ENCODE measurements at regions not wholly inside any gene's neighbourhood (a gene's known extent, or its start where the extent isn't known, plus 50 kb on each side); places are given as distances from the start of the nearest gene placed in this dataset.

- TF ChIP-seq REST (IDR thresholded peaks at IDR 0.05; ENCODE audit: low read depth) = no peak
- TF ChIP-seq YY1 (IDR thresholded peaks at IDR 0.05; ENCODE audit: extremely low read depth, insufficient replicate concordance, low read depth, low read length) = no peak
- TF ChIP-seq ATF3 (IDR thresholded peaks at IDR 0.05) = no peak
These were observed 181.8 kb downstream of the RRAGC start (continued) for GRCh38 chr1:38677756-38678155.

- no peaks in the 10 kb centered on the region for H4K20me1 ChIP-seq (ENCODE audit: insufficient read depth)
- H3K9ac ChIP-seq (ENCODE audit: low read length) = no peak overlapping the region
- ChIA-PET CTCF (no interaction called here), RAD21 (ENCODE audit: low non-redundant PET in 1 of 2, low total read pairs in 2 of 2, uncharacterized antibody in 2 of 2, unreplicated experiment in 2 of 2) (no interaction called here), POLR2A (no interaction called here)
- ATAC-seq (no peak), DNase-seq (ENCODE audit: low read depth, low spot score) (no peak)
- no peaks in the 10 kb centered on the region for H3K9me2 ChIP-seq (ENCODE audit: insufficient read depth)
- no peak overlapping the region for H3K27ac ChIP-seq (ENCODE audit: low read depth, low read length)
- no peaks in the 10 kb centered on the region for H3K9me3 ChIP-seq (ENCODE audit: control insufficient read depth in 1 of 2, insufficient read depth in 1 of 2, low read depth in 1 of 2, low read length in 2 of 2)
- H3K4me3 ChIP-seq (replicated peaks in 1 of 2; ENCODE audit: low read depth in 1 of 2, low read length in 2 of 2) = no peak overlapping the region
- H2AFZ ChIP-seq (ENCODE audit: low read depth, low read length, poor library complexity, severe bottlenecking) = no peak overlapping the region
- peaks cover 32% of the 10 kb centered on the region for H3K27me3 ChIP-seq (ENCODE audit: insufficient read depth, low read length)
- no peaks in the 10 kb centered on the region for H3K79me2 ChIP-seq (ENCODE audit: insufficient read depth, low read length)
- H3K4me2 ChIP-seq (ENCODE audit: low read length) = no peak overlapping the region
- no peak for TF ChIP-seq CBX3 (IDR thresholded peaks at IDR 0.05; ENCODE audit: low read depth)
- no peak for TF ChIP-seq YY1 (IDR thresholded peaks at IDR 0.05; ENCODE audit: extremely low read depth, insufficient replicate concordance, low read depth, low read length)
- no peak for TF ChIP-seq EGR1 (IDR thresholded peaks at IDR 0.05; ENCODE audit: low read depth)
- TF ChIP-seq EZH2phosphoT487 (IDR thresholded peaks at IDR 0.05; ENCODE audit: borderline replicate concordance) = no peak
- no peak for TF ChIP-seq POLR2AphosphoS5 (IDR thresholded peaks at IDR 0.05; ENCODE audit: low read depth, low read length)
- TF ChIP-seq ATF3 (IDR thresholded peaks at IDR 0.05) = no peak
- H3K36me3 ChIP-seq (ENCODE audit: control insufficient read depth in 1 of 2, insufficient read depth in 2 of 2, low read length in 2 of 2) = no peaks in the 10 kb centered on the region
- H3K4me1 ChIP-seq (ENCODE audit: control insufficient read depth in 1 of 2, insufficient read depth in 2 of 2, low read length in 2 of 2) = no peaks in the 10 kb centered on the region
- BruUV-seq (replicated peaks) = no TSS peak
- intact Hi-C loops (cut with micrococcal nuclease) = no loop called here
These were observed 182.3 kb downstream of the RRAGC start for GRCh38 chr1:38677311-38677710.
